ENCODE measurements at regions not wholly inside any gene's neighbourhood (a gene's known extent, or its start where the extent isn't known, plus 50 kb on each side); places are given as distances from the start of the nearest gene placed in this dataset.

DNA sequence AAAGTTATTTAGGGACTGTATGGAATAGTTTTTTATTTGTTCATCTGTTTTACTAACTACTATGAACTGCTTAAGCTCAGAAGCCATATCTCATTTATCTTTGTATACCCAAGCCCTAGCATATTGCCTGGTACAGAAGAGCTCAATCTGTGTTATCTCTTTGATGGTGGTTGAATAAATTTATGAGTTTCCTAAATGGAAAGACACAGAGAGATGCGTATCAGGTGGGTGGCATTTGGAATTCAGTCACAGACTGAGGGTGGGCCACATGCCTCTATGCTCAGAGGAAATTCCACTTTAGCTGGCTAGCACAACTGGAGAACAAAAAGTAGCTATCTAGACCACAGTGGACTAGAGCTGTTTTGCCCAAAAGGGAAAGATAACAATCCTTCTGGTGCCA is 145.5 kb downstream of the SLC6A15 start (continued):
- TF ChIP-seq, protein P1, sequence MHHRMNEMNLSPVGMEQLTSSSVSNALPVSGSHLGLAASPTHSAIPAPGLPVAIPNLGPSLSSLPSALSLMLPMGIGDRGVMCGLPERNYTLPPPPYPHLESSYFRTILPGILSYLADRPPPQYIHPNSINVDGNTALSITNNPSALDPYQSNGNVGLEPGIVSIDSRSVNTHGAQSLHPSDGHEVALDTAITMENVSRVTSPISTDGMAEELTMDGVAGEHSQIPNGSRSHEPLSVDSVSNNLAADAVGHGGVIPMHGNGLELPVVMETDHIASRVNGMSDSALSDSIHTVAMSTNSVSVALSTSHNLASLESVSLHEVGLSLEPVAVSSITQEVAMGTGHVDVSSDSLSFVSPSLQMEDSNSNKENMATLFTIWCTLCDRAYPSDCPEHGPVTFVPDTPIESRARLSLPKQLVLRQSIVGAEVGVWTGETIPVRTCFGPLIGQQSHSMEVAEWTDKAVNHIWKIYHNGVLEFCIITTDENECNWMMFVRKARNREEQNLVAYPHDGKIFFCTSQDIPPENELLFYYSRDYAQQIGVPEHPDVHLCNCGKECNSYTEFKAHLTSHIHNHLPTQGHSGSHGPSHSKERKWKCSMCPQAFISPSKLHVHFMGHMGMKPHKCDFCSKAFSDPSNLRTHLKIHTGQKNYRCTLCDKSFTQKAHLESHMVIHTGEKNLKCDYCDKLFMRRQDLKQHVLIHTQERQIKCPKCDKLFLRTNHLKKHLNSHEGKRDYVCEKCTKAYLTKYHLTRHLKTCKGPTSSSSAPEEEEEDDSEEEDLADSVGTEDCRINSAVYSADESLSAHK (tag by site-specific recombination; IDR thresholded peaks at IDR 0.05), result no peak
- TF ChIP-seq ZNF16 (tag by site-specific recombination; IDR thresholded peaks at IDR 0.05; ENCODE audit: low read depth), result no peak

DNA sequence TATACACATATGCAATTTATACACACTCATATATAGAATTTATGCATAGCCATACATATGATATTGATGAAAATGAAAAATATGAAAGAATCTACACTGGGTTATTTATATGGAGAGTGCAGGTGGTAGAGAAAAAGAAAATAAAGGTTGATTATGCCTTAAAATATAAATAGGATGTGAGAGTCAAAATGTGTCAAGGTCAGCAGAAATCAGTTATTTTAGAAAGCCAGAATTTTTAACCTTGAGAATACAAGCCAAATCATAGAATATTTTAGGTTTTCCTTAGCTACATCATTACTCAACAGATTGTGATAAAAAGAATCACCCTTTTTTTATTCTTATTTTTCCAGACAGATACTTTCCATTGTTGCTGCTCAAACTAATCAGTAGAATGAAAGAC is 146.2 kb downstream of the SLC6A15 start:
- ChIA-PET POLR2A (no interaction called here), CTCF (interaction anchor here (1.2 kb wide), 1 partner anchor 8 kb away, joined by 5 read pairs; no protein-coding TSS in a partner anchor)
- Histone ChIP-seq H3K4me1 (ENCODE audit: control insufficient read depth, insufficient read depth, low read length) (0 out of 2 replicates have a peak, but pooled peaks cover 2% of the 10 kb centered on the region), H3K36me3 (ENCODE audit: control insufficient read depth in 2 of 2, insufficient read depth in 1 of 2, low read length in 2 of 2) (no peaks in the 10 kb centered on the region), H3K27ac (ENCODE audit: extremely low read depth, low read depth, low read length) (no peak overlapping the region), H3K9me3 (ENCODE audit: control insufficient read depth, insufficient read depth, low read depth, low read length) (no peaks in the 10 kb centered on the region), H3K4me3 (ENCODE audit: low read depth, low read length) (no peak overlapping the region)
- TF ChIP-seq ZNF610 (tag by site-specific recombination; IDR thresholded peaks at IDR 0.05; ENCODE audit: borderline replicate concordance), result no peak
- TF ChIP-seq ZNF510 (tag by site-specific recombination; IDR thresholded peaks at IDR 0.05; ENCODE audit: insufficient replicate concordance), result no peak

DNA sequence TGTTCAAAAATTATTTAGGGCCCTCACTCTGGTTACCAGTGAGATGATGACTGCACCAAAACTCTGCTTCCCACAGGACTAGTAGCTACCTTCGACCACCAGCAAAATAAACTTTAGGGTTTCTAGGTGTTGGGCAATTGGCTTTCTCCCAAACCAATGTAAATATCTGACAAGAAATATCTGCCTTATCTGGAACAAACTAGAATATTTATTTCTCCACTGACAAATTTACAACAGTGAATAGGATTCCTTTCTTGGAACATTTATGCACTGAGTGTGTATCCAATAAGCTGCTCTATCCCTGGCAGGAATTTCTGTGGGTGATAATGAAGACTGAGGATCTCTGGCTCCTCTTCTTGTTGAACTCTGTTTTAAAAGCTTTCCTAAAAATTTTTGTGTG is 148.6 kb downstream of the SLC6A15 start:
- H3K27ac ChIP-seq (ENCODE audit: extremely low read depth, low read depth, low read length), result no peak overlapping the region

More for the DNA sequence above, 148.6 kb downstream of the SLC6A15 start:
- Histone ChIP-seq H3K9me3 (ENCODE audit: control insufficient read depth, insufficient read depth, low read depth, low read length) (no peaks in the 10 kb centered on the region), H3K4me3 (ENCODE audit: low read depth, low read length) (no peak overlapping the region), H3K36me3 (ENCODE audit: control insufficient read depth in 2 of 2, insufficient read depth in 1 of 2, low read length in 2 of 2) (no peaks in the 10 kb centered on the region), H3K4me1 (ENCODE audit: control insufficient read depth, insufficient read depth, low read length) (0 out of 2 replicates have a peak, but pooled peaks cover 2% of the 10 kb centered on the region)
- TF ChIP-seq ZNF544 (tag by site-specific recombination; IDR thresholded peaks at IDR 0.05) (no peak), ZBTB7A (tag by site-specific recombination; IDR thresholded peaks at IDR 0.05; ENCODE audit: low read depth) (no peak), SCRT2 (tag by site-specific recombination; IDR thresholded peaks at IDR 0.05) (no peak), ZNF768 (tag by site-specific recombination; IDR thresholded peaks at IDR 0.05) (no peak), RBAK (tag by site-specific recombination; IDR thresholded peaks at IDR 0.05) (no peak), ZNF426 (tag by site-specific recombination; IDR thresholded peaks at IDR 0.05) (no peak), ZNF777 (tag by site-specific recombination; IDR thresholded peaks at IDR 0.05; ENCODE audit: borderline replicate concordance) (no peak), ZNF146 (tag by site-specific recombination; IDR thresholded peaks at IDR 0.05) (no peak), ZNF133 (tag by site-specific recombination; IDR thresholded peaks at IDR 0.05) (no peak), ZBTB17 (tag by site-specific recombination; IDR thresholded peaks at IDR 0.05) (no peak), SP2 (tag by site-specific recombination; IDR thresholded peaks at IDR 0.05) (no peak), ZNF394 (tag by site-specific recombination; IDR thresholded peaks at IDR 0.05; ENCODE audit: borderline replicate concordance) (no peak), ZNF2 (tag by site-specific recombination; IDR thresholded peaks at IDR 0.05) (no peak)
- TF ChIP-seq, protein P2, sequence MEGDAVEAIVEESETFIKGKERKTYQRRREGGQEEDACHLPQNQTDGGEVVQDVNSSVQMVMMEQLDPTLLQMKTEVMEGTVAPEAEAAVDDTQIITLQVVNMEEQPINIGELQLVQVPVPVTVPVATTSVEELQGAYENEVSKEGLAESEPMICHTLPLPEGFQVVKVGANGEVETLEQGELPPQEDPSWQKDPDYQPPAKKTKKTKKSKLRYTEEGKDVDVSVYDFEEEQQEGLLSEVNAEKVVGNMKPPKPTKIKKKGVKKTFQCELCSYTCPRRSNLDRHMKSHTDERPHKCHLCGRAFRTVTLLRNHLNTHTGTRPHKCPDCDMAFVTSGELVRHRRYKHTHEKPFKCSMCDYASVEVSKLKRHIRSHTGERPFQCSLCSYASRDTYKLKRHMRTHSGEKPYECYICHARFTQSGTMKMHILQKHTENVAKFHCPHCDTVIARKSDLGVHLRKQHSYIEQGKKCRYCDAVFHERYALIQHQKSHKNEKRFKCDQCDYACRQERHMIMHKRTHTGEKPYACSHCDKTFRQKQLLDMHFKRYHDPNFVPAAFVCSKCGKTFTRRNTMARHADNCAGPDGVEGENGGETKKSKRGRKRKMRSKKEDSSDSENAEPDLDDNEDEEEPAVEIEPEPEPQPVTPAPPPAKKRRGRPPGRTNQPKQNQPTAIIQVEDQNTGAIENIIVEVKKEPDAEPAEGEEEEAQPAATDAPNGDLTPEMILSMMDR (tag by site-specific recombination; IDR thresholded peaks at IDR 0.05), result no peak
- TF ChIP-seq, protein P3, sequence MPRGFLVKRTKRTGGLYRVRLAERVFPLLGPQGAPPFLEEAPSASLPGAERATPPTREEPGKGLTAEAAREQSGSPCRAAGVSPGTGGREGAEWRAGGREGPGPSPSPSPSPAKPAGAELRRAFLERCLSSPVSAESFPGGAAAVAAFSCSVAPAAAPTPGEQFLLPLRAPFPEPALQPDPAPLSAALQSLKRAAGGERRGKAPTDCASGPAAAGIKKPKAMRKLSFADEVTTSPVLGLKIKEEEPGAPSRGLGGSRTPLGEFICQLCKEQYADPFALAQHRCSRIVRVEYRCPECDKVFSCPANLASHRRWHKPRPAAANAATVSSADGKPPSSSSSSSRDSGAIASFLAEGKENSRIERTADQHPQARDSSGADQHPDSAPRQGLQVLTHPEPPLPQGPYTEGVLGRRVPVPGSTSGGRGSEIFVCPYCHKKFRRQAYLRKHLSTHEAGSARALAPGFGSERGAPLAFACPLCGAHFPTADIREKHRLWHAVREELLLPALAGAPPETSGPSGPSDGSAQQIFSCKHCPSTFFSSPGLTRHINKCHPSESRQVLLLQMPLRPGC (tag by site-specific recombination; IDR thresholded peaks at IDR 0.05), result no peak
- TF ChIP-seq, protein P4, sequence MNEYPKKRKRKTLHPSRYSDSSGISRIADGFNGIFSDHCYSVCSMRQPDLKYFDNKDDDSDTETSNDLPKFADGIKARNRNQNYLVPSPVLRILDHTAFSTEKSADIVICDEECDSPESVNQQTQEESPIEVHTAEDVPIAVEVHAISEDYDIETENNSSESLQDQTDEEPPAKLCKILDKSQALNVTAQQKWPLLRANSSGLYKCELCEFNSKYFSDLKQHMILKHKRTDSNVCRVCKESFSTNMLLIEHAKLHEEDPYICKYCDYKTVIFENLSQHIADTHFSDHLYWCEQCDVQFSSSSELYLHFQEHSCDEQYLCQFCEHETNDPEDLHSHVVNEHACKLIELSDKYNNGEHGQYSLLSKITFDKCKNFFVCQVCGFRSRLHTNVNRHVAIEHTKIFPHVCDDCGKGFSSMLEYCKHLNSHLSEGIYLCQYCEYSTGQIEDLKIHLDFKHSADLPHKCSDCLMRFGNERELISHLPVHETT (tag by site-specific recombination; IDR thresholded peaks at IDR 0.05), result no peak
- TF ChIP-seq, protein P5, sequence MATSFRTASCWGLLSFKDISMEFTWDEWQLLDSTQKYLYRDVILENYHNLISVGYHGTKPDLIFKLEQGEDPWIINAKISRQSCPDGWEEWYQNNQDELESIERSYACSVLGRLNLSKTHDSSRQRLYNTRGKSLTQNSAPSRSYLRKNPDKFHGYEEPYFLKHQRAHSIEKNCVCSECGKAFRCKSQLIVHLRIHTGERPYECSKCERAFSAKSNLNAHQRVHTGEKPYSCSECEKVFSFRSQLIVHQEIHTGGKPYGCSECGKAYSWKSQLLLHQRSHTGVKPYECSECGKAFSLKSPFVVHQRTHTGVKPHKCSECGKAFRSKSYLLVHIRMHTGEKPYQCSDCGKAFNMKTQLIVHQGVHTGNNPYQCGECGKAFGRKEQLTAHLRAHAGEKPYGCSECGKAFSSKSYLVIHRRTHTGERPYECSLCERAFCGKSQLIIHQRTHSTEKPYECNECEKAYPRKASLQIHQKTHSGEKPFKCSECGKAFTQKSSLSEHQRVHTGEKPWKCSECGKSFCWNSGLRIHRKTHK (tag by site-specific recombination; IDR thresholded peaks at IDR 0.05), result no peak
- CTCF ChIA-PET, result no interaction called here
- POLR2A ChIA-PET, result no interaction called here
